GM21515 (cell line): ENCODE measurements at regions not wholly inside any gene's neighbourhood (a gene's known extent, or its start where the extent isn't known, plus 50 kb on each side); places are given as distances from the start of the nearest gene placed in this dataset.
A peak's percentile ranks its signal among the peaks of the same experiment; 100 is the strongest.
"Not testable (repeated sequence)": the region's sequence is repeated elsewhere in the genome, so short reads cannot be mapped to it uniquely, and the experiment has no call there.

Experiments used
- ATAC-seq: cut with Tn5 transposase; IDR thresholded peaks from one replicate; pipeline ENCODE4 v1.9.1; 2021; ENCODE audit not compliant: unreplicated experiment

DNA sequence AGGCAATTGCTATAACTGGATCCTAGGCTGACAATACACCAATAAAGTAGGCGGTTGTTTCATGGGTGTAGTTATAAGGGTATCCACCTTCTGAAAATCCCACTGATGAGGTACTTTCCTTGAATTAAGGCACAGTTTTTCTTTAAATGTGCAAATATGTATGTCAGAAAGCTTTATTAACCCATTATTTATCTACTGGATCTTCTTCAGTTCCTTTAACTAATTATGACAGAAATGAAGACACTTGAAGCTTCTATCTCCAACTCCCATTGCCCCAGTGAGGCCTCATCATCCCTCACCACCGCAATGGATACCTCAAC lies 159.6 kb upstream of the KLF3 start:
- no peak for ATAC-seq

DNA sequence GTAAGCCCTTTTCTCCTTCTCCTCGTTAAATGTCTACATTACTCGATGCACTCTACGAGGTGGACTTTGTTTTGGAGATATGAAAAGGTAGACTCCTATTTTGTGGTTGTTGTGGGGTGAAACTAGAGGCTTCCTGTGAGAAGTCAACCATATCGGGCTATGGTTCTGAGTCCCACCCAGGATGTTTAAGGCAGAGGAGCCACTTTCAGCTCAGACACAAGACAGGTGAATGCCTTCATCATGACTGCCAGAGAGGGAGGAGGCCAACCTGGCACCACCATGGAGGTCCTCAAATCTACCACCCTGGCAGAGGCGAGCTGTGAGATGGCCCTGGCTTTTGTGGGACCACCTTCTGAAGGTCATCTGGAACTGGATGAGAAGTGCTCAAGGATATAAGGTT lies 154.4 kb upstream of the KLF3 start:
- ATAC-seq: no peak

DNA sequence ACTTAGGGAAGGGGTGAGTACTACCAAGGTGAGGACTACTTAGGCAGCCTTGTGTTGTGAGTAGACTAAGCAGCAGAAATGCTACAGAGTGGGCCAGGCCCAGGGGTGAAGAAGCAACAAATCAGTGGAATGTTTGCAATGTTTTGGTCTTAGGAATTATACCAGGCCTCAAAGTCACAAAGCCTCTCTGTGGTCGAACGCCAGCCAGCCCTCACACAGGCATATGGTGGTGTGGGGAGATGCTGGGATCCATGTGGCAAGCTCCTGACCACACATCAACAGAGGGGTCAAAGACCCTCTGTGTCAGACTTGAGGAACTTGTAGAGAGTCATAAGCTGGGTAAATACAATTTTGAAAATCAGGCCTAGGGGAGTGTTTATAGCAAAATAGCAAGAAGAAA lies 153.8 kb upstream of the KLF3 start:
- no peak for ATAC-seq

DNA sequence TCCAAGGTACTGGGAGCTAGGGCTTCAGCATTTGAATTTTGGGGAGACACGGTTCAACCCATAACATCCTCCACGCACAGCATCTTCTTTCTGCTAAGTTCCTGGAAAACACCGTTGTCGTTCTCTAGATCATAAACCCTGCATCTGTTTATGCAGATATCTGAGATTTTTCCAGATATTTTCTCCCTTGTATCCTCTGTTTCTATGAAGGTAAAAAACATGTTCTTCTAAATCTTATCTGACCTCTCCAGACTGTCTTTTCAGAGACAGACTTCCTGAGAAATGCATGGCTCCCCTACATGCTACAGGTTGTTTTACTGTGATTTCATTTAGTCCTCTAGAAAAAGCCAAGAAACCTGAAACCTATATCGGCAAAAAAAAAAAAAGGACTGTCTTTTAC lies 152.3 kb upstream of the KLF3 start:
- no peak for ATAC-seq

DNA sequence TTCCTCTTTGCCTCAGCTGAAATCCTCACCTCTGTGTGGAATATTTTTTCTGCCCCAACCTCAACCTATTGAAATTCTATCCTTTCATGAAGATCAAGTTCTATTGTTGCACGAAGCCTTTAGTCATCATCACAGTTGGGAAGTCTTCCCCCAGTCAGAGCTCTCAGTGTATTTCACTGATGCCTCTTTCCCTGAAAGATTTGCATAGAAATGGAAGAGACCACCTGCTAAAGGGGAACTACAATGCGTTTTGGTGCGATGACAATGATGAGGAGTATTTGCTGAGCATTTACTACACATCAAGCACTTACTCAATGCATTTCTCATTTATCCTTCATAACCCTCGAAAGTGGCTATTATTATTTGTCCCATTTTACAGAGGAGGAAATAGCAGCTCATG lies 151.2 kb upstream of the KLF3 start:
- no peak for ATAC-seq

DNA sequence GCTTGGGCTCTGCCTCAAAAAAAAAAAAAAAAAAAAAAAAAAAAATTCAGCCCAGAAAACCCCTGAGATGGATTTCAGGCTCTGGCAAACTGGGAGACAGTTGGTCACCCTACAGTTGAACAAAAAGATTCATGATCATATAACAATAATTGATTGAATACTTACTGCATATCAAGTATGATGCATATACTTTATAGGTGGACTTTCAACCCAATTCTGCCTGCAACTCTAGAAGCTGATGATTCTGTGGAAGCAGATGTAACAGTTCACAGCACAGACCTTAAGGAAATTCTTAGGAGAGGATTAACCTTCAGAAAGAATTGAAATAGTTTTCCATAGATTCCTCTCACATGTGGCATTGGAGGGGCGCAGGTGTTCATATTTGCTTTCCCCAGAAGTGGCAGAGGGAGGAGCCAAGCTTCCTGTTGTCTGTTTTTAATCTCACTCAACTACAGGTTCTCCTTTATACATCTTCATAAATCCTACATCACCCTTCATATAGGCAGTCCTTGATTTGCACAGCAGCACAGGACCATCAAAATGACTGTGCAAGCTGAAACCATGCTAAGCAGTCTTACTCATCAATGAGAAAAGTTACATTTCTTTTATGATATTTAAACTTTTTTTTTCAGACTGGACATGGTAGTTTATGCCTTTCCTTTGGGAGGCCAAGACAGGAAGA lies 149.4 kb upstream of the KLF3 start:
- ATAC-seq: no peak

DNA sequence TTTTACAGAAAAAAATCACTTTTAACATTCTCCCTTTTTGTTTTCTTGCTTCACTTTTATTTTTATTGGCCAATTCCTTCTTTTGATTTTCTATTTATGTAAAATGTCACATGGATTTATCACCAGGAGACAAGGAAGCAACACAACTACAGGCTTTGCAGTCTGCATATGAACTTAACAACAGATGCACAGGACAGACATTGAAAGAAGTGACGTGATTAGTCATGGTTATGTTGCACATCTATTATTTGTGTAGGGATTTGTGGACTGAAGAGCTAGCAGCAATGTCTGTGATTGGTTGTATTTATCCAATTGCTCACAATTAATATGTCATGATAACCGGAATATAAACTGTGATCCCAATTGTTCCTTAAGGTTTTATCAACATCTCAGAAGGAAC lies 147.8 kb upstream of the KLF3 start:
- no peak for ATAC-seq

DNA sequence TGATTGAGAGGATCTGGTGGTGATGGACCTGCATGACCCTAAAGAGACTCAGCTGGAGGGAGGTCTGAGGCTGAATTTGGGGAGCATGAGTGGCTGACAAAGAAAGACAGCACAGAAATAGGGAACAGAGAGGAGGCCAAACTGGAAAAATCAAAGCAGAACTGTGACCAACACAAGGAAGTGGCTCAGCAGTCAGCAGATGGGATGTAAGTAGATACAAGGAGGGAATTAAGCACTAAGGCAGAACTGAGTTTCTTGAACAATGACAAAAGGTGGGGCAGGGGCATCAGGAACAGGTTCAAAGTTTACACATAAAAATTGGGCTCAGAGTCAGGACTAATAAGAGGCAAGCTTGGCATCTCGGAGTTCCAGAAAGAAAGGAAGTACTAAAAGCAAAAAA lies 144.3 kb upstream of the KLF3 start:
- ATAC-seq: no peak

DNA sequence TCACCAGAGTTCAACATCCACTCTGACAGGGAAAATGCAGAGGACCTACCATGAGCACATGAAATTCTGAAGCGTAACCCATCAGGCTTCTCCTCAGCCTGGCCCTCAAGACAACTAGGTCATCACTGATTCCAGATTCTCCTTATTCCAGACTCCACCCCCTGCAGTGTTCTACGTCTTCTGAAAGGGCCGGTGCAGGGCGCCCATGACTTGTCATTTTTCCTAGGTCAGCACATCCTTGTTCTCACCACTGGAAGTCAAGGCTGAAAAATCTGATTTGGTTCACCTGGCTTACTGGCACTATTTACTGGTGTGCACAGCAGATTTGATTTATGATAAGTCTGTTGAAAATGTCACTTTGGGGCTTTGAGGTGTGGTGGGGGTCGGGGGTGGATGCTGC lies 140.9 kb upstream of the KLF3 start:
- no peak for ATAC-seq

DNA sequence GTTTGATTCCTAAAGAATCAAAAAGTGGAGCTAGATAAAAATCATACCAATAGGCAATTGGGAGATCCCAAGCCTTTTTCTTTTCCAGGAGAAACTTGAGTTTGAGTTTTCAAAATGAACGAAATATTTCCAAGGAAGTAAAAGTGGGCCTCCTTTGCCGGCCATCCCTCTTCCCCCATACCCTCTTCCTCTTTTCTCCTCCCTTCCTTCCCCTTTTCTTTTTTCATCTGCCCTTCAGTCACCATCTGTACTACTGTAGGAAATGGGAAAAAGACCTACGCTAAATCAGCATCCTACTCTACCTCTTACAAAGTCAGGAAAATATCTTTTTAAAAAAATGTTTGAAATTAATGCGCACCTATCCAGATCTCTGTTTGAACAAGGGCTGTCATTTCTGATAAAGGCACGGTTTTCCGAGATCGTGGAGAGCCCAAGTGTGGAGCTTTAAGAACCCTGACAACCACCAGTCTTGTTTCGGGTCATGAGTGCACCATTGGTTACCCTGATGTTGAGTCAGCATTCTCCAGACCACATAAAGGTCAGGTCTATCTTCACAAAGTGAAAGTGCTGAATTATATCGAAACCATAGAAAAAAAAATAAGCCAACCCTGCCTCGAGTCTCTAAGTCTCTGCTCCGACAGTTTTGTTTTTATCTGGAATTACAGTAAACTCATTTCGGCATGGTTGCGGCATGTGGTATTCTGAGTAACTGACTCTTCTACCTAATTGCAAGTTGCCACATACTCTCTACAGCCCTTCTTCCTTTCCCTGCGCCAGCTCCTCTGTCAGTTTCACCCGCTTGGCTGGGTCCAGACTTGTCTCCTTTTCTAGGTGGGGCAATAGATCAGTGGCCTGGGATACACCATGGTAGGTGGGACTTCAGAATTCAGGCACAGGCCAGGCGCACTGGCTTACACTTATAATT lies 140.2 kb upstream of the KLF3 start:
- ATAC-seq: peak; percentile 96

DNA sequence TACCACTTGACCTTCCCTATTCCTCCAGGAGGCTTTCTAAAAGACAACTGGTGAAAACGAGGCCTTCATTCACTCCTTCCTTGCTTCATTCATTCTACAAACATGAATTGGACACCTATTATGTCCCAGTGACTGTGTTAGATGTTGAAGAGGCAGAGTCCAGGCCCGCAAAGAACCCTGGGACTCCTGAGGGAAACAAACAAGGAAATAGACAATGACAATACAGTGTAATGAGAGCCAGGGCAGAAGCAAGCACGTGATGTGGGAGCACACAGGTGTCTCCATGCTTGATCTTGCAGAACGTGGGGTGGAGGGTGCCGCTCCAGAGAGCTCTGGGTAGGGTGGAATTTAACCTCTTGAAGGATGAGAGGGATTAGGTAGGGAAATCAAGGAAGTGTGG lies 137.6 kb upstream of the KLF3 start:
- ATAC-seq: no peak

DNA sequence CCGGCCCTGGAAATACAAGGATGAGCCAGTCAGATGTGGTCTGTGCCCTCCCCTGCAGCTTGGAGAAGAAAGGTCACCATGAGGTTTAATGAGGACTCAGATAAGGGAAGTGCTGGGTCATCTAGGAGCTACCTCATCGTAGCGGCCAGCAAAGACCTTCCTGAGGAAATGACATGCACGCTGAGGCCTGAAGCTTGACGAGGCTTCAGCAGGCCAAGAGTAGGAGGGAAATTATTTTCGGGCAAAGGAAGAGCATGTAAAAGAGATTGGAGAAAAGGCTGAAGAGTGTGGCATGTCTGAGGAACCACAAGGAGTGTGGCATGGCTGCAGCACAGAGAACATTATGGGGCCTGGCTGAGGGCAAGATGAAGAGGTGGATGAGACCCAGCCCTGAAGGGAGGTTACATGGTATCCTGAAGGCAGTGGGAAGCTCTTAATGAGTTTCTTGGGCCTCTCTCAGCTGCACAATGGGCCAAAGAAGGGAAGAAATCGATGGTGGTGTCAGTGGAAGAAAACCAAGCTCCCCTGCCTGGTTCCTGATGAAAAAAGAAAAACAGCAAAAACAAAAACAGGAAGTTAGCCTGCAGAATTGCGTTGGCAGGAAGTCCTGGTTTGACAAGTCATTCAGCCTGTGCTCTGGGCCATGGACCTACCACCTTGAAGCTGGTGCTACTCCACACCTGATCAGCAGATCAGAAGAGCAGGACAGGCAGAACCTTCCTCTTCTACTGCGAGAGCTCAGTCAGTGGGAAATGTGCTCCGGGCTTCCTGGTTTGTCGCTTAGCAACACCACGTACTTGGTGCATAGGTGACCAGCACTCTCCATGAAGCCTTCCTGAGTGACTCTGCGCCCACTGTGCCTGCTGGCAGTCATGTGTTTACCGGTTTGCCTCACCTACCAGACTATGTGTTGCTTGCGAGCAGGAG lies 134.5 kb upstream of the KLF3 start:
- ATAC-seq: peak; percentile 66

DNA sequence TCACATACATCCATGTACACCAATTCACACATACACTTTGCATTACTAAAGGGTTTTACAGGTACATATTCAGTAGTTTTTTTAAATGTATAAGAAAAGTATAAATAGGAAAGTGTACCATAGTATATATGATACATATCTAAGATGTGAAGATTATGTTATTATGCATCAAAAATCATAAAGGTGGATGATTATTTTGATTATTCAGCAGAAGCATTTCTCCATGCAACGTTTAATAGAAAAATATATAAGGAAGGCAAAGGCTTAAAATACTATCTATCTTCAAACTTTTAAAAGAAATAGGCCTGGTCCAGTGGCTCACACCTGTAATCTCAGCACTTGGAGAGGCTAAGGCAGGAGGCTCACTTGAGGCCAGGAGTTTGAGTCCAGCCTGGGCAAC lies 133.5 kb upstream of the KLF3 start:
- ATAC-seq: no peak

DNA sequence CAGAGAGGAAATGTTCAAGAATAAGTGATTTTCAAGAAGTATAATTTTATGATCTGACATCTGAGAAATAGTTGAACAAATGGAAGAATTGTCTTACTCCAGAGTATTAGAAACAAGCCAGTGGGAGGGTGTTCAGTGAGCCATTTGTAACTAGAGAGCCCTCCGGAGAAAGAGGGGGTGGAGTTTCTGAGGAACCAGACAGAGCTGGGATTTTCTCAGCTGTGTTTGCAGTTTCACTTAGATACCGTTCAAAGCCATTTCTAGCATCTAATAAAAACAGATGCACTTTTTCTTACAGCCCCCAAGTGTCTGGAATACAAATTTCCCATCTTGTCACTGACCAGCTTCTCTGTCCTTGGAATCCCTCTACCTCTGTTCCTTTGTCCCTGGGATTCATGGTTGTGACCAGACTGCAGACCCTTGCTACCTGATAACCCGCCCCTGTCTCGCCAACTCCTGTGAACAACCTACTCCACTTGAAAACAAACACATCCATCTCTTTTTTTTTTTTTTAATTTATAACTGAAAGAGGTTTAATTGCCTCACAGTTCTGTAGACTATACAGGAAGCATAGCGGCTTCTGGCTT lies 132.8 kb upstream of the KLF3 start:
- no peak for ATAC-seq

DNA sequence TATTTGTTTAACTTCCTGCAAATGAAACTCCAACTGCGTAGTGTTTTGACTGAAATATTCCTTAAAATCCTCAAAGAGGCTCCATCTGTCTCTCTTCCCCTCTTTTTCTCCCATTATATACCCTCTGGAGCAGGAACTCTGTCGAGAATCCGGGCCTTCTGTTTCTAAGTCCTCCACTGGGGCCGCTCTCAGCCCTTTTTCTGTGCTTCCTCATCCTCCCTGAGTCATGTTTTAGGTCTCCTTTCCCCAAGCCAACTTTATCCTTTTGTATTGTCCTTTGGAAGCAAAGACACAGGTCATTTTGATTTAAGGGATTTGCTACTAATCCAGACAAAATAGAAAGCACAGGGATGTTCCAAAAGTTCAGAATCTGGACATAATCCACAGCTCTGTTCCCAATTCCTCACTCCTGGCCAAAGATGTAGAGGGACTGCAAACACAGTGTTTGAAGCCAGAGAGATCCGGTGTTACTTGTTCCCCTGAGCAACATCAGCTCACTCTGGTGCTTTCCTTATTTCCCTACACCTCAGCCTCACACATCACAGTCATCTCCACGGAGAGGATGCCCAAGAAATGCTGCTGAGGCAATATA lies 131.0 kb upstream of the KLF3 start:
- no peak for ATAC-seq

DNA sequence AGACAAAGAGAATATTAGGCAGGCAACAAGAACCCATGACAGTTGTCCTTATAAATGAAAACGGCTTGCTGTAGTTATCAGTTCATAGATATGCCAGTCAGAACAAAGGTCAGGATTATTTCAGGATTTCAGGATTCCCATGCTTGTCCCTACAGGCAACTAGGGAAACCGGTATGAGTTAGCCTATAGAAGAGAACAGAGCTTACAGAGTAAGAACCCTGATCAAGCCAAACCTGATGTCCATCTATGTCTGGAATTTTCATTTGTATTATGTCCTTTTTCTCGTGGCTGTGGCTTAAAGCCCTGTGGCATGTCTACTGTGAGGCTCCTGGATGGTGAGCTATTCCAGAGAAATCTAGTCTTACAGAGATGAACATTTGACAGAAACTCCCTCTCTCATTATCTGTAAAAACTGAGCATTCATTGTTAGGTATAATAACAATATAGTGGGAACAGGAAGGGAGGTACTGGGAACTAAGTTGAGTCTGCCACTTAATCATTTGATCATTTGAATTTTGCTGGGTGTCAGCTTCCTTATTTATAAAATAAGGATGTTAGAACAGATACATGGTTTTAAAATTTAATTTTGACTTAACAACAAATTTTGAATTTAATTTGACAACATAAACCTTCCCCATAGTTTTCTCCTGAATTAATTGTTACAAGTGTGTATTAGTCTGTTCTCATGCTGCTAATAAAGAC lies 129.5 kb upstream of the KLF3 start:
- ATAC-seq: no peak

DNA sequence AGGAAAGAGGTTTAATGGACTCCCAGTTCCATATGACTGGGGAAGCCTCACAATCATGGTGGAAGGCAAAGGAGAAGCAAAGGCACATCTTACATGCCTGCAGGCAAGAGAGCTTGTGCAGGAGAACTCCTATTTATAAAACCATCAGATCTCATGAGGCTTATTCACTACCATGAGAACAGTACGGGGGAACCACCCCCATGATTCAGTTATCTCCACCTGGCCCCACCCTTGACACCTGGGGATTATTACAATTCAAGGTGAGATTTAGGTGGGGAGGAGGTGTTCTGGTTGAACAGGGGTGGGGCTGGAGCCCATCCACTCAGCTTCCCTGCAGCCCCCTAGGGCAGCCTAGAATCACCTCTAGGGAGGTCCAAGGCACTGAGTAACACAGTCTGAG lies 128.9 kb upstream of the KLF3 start:
- not testable (repeated sequence) for ATAC-seq

DNA sequence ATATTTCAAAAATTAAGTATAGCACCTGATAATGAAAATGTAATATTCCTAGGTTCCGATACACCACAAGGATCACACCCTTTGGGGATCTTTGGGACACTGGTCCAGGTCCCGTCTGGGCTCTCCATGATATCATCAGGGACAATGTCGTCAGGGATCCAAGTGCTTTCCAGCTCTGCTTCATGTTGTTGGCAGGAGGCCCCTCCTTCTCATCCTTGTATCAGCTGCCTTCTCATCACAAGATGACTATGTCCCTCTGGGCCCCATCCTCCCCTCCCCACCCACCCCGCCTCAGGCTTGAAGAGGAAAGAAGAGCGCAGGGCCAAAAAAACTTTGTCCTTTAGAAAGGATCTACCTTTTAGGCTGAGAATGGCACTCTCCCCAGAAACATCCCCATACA lies 128.3 kb upstream of the KLF3 start:
- ATAC-seq: no peak

DNA sequence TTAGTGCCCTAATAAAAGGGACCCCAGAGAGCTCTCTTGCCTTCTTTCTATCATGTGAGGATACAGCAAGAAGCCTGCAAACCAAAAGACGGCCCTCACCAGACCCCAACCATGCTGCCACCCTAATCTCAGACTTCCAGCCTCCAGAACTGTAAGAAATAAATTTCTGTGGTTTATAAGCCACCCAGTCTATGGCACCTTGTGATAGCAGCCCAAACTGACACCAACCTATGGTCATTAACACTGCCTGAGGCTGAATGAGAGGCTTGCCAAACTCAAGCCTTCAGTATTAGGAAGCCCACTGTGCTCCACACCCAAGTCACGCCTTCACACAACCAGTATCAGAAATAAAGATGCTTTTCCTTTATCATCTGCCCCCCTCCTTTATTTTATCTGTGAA lies 127.3 kb upstream of the KLF3 start:
- no peak for ATAC-seq

DNA sequence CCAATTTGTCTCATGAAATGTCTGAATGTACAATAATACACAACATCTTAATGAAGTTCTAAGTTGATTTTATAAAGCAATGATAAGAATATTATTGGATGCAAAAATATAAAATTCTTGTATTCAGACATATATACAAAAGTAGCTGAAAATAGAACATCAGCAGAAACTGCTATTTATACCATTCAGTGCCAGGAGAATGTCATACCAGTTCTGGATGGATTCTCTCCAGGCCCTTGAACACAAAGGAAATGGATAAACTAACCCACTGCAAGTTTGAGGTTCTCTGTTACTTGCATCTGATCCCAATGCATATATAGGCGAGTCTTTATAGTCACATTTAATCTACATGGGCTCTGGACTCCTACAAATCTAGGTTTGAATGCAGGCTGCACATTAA lies 126.3 kb upstream of the KLF3 start:
- ATAC-seq: no peak
